NCI-H2171 (cell line): ENCODE measurements at regions not wholly inside any gene's neighbourhood (a gene's known extent, or its start where the extent isn't known, plus 50 kb on each side); places are given as distances from the start of the nearest gene placed in this dataset.

Experiments
- DNase-seq: peaks from one replicate; lab custom pipeline; 2025; lab: John Stamatoyannopoulos, UW

DNA sequence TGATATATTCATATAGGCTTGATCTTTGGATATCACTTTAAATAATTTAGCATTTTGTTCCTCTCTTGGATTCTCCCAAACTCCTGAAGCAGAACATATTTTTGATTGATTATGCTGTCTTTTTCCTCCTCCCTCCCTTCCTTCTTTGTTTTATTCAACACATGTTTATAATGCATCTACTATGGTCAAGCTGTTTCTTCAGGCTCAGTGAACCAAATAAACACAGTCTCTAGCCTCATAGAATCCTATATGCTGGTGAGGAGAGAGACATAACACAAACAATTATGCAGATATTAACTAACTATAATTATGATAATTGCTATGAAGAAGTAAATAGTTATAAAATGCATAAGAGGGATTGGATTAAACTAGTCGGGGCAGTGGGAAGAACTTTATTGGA, 1023.6 kb upstream of the RAG2 start:
- no peak for DNase-seq

DNA sequence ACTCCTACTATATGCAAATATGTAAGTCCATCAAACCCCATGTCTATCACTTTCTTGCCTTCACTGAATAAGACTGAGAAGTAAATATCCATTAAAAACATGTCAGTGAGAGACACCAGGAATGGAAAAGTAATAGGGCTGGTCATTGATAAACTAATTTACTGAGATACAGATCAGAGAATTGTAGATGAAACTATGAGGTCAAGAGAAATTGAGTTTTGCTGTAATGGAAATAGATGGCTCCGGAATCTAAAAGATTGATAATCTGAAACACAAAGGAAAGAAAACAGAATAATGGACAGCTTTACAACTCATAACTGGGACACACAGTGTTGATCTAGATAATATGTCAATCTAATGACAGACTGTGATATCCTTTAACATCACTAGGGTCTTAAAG, 1018.3 kb upstream of the RAG2 start:
- DNase-seq, result no peak

DNA sequence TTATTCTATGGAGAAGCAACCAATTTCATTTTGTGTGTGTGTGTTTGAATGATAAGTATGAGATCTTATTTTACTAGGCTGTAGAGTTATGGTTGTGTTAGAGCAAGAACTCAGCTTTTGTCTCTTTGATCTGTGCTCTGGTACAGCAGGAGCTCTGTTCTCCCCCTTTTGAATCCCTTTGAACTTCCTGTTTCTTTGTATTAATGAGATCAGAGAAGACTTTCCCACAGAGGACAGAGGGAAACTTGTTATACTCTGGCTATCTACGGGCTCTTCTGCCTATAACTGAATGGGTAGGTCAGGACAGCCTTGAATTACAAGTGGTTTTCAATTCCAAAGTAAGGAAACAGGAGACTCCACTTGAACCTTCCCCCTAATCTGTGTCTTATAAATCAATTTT, 1015.0 kb upstream of the RAG2 start:
- DNase-seq, result no peak

DNA sequence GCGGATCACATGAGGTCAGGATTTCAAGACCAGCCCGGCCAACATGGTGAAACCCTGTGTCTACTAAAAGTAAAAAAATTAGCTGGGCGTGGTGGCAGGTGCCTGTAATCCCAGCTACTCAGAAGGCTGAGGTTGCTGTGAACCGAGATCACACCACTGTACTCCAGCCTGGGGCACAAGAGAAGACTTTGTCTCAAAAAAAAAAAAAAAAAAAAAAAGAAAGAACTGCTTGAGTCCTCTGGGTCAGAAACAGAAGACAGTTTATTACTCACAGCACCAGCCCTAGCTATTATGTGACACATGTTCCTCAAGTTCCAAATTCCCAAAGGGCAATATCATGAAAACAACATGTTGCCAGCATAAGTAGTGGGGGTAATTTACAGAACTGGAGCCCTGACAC, 1014.1 kb upstream of the RAG2 start:
- DNase-seq, result peak; percentile 15

DNA sequence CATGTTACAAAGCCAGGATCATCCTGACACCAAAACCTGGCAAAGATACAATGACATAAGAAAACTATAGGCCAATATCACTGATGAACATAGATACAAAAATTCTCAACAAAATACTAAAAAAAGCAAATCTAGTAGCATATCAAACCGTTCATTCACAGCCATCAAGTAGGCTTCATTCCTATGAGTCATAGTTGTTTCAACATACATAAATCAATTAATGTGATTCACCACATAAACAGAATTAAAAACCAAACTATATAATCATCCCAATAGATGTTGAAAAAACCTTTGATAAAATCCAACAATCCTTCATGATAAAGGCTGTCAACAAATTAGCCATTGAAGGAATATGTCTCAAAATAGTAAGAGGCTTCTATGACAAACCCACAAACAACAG, 1007.2 kb upstream of the RAG2 start:
- no peak for DNase-seq

DNA sequence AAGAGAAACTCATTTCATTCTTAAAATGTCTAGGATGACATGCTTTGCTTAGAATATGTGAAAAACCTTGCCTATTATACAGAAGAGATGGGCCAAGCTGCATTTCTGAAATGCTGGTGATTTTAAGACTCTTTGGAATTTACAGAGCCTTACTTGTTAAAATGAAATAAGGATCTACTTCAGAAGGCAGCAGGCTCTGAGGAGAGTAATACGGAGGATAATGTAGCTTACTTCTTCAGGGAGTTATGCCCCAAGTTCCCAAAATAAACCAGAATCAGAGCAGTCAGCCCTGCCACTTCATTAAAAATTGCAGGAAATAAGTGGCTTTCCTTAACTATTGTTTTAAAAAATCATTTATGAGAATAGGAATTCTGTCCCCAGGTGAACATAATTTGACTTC, 1000.3 kb upstream of the RAG2 start:
- DNase-seq, result no peak

DNA sequence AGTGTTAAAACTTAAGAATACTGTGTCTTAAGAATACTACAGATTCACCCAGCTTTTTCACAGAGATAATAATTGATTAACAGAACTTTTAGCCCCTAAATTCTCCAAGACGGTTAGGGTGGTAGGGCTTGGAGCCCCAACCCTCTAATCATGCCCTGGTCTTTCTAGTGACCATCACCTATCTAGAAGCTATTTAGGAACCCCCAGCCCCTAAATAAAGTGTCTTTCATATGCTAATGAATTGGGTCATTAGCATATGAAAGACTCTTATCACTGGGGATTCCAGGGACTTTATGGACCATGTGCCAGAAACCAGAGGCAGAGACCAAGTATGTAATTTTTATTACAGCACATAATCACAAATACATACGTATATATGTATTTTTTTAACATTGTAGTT, 999.7 kb upstream of the RAG2 start:
- DNase-seq, result no peak

DNA sequence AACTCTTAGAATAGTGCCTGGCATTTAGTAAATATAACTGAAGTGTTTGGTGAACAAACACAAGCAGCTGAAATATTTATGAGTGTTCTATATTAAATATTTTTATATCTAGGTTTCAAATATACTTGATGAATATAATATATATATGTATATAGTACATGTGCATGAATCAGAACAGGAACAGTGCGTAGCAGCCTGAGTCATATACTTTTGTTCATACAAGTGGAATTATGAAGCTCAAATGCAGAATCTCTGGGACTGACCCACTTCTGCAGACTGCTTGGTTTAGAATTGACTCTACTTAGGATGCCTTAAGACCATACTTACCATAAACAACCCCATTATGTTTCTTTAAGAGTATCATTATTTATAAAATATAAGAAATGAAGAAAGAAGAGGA, 997.8 kb upstream of the RAG2 start:
- no peak for DNase-seq

DNA sequence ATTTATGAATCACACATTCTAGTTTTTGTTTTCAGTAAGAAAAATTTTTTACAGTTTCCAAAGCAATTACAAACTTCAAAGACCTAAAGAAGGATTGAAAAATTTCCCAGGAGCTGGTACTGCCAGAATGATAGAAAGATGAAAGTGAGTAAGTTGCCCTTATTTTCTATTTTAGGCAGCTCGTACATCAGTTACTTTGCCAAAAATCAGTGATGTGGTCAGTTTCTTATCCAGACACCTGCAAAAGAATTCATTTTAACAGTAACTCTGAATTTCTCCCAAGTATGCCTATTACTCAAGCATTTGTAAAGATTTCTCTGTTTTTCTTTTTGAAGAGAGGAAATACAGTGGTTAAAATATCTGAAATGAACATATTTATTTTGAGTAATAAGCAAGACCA, 976.3 kb upstream of the RAG2 start:
- no peak for DNase-seq

DNA sequence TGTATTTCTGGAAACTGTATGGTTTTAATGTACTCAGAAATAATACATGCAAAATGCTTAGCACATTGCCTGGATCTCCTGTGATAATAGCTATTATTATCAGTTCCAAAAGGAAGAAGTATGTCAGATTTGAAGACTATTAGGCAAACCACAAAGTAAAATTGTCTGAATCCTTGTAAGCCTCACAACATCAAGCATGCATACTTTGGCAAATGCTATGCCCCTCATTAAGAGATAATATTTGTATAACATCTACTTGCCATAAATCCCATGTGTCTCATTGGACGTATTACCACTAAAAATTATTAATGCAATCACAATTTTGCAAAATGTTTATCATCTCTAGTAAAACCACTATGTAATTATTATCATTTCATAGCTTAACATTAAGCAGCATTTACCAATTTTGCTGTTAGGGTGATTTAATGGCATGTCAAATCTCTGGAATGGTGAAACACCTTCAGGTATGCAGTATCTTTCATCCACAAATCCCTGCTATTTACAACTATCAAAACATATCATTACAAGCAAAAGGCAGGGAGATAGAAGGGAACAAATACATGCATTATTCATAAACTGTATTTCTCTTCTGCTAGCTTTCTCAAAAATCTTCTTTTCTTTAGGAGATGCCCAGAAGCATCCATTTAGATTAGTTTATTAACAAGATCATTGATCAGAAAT, 974.6 kb upstream of the RAG2 start:
- DNase-seq, result no peak

DNA sequence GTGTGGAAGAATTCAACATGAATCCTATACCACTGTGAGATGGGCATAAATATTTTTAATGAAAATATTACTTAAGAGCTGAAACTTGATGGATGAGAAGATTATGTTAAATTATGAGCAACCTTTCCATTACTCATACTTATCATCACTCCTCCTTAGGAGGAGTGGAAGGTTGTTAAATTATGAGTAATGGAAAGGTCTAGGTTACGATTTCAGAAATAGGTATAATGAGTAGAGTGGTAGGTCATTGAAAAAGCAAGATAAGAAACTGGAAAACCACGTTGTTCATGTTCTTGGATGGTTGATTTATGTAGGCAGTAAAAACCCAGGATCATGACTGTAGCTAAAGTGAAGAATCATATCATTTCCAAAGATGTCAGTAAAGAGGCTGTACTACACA, 973.2 kb upstream of the RAG2 start:
- no peak for DNase-seq

DNA sequence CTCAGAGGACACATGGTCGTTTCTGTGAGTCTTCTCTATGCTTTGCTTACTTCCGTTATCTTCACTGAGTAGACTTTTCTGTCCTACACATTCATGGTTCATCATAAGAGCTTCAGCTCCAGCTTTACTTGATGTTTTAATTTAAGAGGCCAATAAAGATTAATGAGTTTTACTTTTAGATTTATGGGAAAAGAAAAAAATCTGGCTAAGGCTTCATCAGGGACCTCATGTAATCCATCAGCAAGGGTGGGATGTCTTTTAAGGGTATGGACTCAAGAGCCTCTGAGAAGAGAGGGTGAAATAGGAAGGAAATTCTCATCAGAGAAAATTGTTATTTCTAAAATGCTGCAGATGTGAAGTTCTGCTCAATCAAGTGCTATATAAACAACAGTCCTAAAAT, 963.0 kb upstream of the RAG2 start:
- DNase-seq, result no peak

DNA sequence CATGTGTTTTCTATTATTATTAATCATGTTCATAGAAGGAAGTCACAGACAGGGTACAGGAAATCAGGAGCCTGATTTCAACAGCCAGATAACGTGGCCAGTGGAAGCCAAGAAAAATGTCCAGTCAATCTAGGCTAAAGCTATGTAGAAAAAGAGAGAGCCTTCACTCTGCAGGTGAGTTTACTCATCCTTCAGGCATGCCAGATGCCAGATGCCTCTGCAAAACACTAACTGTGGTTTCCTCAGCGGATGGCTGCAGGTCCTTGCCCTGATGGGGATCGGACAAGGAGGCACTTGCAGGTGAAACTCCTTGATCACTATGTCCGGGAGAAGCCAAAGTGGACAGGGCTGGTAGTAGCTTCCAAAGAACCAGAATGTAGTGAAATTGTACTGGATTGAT, 962.3 kb upstream of the RAG2 start:
- no peak for DNase-seq

DNA sequence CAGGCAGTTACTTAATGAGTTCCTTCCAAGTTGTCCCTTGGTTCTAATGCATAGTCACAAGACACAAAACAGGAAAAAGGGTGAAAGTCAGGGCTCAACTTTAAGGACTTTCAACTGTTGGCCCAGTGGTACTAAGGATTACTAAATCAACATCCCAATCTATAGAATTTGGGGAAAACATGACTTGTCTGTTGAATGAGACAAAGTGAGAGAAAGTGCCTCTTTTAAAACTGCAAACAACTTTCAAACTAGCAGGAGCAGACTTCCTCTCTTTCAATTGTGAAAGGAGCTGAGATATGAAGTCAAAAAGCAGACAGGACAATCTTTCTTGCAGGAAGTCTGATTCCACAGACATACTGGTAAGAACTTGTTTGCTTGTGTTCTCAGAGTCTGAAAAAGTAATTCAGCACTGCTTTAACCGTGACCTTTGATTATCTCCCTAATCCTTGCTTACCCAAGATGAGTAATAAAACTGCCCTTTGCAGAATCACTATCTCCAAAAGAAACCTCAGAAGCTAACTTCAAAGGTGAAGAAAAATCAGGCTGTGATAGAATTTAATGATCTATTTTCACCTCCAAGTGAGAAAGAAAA, 960.7 kb upstream of the RAG2 start:
- no peak for DNase-seq

DNA sequence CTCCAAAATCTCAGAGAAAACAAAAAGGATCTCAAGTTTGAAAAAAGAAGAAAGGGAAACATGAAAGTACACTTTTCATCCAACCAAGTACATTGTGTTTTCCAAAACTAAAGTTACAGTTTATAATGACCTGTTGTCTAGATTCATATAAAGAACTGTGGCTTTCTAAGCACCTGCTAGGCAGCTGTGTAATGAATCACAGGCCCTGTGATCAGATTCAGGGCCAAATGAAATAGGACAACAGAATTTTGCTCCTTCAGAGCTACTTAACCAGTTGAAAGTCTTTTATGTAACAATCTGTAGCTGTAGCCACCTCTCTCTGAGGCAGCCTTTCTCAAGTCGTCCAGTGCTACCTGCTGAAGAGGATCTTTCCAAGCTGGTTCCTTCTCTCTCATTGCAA, 960.0 kb upstream of the RAG2 start:
- no peak for DNase-seq

DNA sequence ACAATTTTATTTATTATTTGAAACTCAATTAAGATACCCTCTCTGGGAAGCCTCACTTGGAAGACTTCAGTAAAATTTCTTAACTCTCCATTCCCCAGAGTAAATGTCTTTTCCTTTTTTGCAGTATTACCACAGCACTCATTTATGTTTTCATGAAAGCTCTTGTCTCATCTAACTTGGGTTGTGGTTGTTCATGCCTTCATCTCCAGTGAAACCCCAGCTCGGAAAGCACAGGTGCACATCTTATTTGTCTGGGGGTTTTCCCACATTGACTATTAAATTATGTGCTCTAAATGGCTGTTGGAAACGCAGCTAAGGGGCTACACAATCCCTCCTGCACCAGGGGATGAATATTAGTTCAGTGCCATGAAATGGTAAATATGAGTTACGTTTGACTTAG, 954.2 kb upstream of the RAG2 start:
- DNase-seq, result no peak

DNA sequence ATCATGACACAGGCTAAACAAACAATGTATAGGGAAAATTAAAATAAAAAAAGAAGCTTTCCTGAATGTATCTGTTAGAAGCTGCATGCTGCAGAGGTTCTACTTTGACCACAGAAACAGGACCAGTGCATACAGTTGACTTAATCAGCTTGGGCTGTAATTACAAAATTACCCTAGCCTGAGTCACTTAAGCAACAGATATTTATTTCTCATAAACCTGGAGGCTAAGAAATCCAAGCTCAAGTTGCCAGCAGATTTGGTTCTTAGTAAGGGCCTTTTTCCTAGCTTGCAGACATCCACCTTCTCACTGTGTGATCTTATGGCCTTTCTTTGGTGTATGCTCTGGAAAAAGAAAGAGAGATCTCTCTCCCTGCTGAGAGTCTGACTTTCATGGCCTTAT, 946.5 kb upstream of the RAG2 start:
- DNase-seq, result no peak

DNA sequence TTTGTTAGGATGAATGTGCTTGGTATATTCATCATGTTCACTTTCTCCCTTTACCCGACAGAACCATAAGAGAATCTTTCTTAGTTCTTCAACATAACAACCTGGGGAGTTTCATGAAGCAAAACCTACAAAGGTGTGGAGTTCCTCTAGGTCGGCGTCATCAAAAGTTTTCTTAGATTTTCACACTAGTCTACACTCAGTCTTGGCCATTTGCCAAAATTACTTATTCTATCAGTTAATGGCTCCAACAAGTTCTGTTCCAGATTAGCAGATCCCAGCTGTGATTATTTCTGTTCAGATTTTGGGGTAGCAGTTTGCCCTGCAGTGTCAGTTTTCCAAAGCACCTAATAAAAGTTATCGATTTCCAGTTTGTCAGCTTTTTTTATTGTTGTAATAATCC, 935.8 kb upstream of the RAG2 start:
- no peak for DNase-seq

DNA sequence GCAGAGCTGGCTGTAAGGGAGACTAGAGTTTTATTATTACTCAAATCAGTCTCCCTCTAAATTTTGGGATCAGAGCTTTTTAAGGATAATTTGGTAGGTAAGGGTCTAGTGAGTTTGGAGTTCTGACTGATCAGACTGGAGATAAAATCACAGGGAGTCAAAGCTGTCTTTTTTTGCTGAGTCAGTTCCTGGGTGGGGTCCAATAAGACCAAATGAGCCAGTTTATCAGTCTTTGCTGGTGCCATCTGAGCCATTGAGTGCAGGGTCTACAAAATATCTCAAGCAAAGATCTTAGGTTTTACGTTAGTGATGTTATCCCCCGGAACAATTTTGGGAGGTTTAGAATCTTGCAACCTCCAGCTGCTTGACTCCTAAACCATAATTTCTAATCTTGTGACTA, 935.1 kb upstream of the RAG2 start:
- no peak for DNase-seq

DNA sequence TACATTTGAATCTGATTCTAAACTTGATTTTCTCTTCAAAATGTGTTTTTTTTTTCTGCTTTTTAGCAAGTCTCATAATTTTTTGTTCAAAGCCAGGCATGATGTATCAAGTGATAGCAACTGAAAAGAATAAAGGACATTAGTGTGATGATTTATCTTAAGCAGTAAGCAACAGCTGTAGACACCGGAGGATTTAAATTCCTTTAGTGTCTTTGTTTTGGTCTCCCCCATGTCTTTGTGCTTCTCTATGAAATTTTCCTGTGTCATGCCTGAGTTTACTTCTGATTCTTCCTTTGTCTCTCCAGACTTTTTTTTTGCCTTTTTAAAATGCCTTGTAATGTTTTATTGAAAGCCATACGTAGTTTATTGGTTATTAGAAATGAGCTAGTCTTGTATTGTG, 934.2 kb upstream of the RAG2 start:
- DNase-seq, result no peak

DNA sequence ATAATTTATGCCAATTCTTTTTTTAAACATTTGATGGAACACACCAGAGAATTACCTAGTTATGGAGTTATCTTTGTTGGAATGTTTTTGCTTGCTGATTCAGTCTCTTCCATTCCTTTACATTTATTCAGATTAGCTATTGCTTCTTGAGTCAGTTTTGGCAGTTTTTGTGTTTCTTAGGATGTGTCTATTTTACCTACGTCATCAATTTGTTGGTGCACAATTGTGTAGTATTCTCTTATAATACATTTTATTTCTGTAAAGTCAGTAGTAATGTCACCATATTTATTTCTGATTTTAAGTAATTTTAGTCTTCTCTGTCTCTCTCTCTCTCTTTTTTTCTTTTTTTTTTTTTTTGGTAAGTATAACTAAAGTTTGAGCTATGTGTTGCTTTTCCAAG, 929.5 kb upstream of the RAG2 start:
- no peak for DNase-seq

DNA sequence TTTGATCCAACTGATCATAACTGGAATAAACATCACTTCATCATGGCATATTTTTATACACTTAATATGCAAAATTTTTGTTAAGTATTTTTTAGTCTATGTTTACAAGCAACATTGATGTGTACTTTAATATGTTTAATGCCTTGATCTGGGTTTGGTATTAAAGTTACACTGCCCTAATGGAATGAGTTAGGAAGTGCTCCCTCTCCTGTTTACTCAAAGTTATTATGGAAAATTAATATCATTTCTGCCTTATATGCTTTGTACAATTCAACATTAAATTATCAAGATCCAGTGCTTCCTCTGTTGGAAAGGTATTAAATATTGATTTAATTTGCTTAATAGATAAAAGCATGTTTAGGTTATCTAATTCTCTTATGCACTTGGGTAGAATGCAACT, 927.3 kb upstream of the RAG2 start:
- DNase-seq, result no peak

DNA sequence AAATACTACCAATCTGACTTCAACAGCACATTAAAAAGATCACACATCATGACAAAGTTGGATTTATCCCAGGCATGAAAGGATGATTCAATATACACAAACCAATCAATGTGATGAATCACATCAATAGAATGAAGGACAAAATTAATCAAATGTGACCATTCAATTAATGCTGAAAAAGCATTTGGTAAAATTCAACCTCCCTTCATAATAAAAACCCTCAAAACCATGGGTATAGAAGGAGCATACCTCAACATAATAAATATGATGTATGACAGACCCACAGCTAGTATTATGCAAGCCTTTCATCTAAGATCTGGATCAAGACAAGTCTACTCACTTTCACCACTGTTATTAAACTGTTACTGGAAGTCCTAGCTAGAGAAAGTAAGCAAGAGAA, 921.7 kb upstream of the RAG2 start:
- DNase-seq, result no peak

DNA sequence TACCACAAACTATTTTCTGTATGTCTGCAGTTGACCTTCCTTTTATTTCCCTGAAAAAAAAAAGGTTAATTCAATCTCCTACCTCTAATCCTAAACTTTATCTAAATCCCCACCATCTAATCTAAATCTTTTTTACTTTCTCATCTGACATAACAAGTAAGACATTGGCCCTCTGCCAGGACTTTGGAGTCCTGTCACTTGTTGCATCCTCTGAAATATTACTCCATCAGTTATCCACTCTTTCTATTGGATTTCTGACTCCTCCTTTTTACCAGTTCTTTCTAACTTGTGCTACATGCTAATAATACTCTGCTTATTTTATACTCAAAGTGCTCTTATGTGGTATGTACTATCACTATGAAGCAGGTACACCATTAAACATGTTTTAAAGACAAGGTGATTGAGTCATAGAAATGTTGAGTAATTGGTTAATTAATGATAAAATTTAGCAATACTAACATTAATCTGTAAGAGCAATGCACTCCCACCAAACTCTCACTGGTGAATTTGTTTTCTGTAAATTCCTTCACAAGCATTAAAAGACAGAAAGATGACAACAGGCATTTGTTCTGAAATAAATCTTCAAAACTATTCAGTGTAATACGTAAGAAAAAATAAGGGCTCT, 914.2 kb upstream of the RAG2 start:
- no peak for DNase-seq
